ENCODE measurements at regions not wholly inside any gene's neighbourhood (a gene's known extent, or its start where the extent isn't known, plus 50 kb on each side); places are given as distances from the start of the nearest gene placed in this dataset.

GRCh38 chr15:62894322-62895085, 148.0 kb upstream of the TPM1 start:
- H3K9me3 ChIP-seq (ENCODE audit: low read length) = no peaks in the 10 kb centered on the region
- H3K4me3 ChIP-seq (ENCODE audit: low read length) = no peak overlapping the region
- H3K27me3 ChIP-seq (ENCODE audit: insufficient read depth, low read depth, low read length) = no peaks in the 10 kb centered on the region
- TF ChIP-seq EP300 (conservative IDR thresholded peaks at IDR 0.05; ENCODE audit: poor library complexity, severe bottlenecking) = no peak
- TF ChIP-seq CTCF (IDR thresholded peaks at IDR 0.05; ENCODE audit: poor library complexity, severe bottlenecking) = no peak
- no peak for TF ChIP-seq TAF1 (IDR thresholded peaks at IDR 0.05; ENCODE audit: low read depth)
- TF ChIP-seq RAD21 (conservative IDR thresholded peaks at IDR 0.05) = no peak
- TF ChIP-seq SMC3 (conservative IDR thresholded peaks at IDR 0.05; ENCODE audit: poor library complexity) = no peak
- TF ChIP-seq MXI1 (conservative IDR thresholded peaks at IDR 0.05; ENCODE audit: poor library complexity, severe bottlenecking) = no peak
- TF ChIP-seq EZH2 (IDR thresholded peaks at IDR 0.05; ENCODE audit: borderline replicate concordance, insufficient read depth, low read length, poor library complexity, severe bottlenecking) = no peak
- H4K20me1 ChIP-seq (ENCODE audit: insufficient read depth) = no peaks in the 10 kb centered on the region
- H3F3A ChIP-seq (ENCODE audit: insufficient read depth, low read length, poor library complexity, severe bottlenecking) = no peaks in the 10 kb centered on the region
- H3K4me2 ChIP-seq (ENCODE audit: low read length) = no peak overlapping the region
- H3K9me2 ChIP-seq (ENCODE audit: insufficient read depth, low read length) = no peaks in the 10 kb centered on the region
- no peak overlapping the region for H3K27ac ChIP-seq (ENCODE audit: low read length)
- H3K9ac ChIP-seq (ENCODE audit: low read length) = no peak overlapping the region
- no peaks in the 10 kb centered on the region for H3K79me2 ChIP-seq (replicated peaks; ENCODE audit: insufficient read depth, low read length)
- no peak overlapping the region for H2AFZ ChIP-seq (ENCODE audit: low read depth, low read length)
- H3K36me3 ChIP-seq (ENCODE audit: insufficient read depth, low read length) = no peaks in the 10 kb centered on the region

GRCh38 chr15:62895139-62895866, 147.2 kb upstream of the TPM1 start:
- no peaks in the 10 kb centered on the region for H3K36me3 ChIP-seq (ENCODE audit: insufficient read depth, low read length)
- H3K9ac ChIP-seq (ENCODE audit: low read length) = no peak overlapping the region
- no peak overlapping the region for H3K27ac ChIP-seq (ENCODE audit: low read length)
- no peak overlapping the region for H3K4me3 ChIP-seq (ENCODE audit: low read length)
- H3F3A ChIP-seq (ENCODE audit: insufficient read depth, low read length, poor library complexity, severe bottlenecking) = no peaks in the 10 kb centered on the region
- H4K20me1 ChIP-seq (ENCODE audit: insufficient read depth) = no peaks in the 10 kb centered on the region
- H3K27me3 ChIP-seq (ENCODE audit: insufficient read depth, low read depth, low read length) = no peaks in the 10 kb centered on the region
- no peaks in the 10 kb centered on the region for H3K79me2 ChIP-seq (replicated peaks; ENCODE audit: insufficient read depth, low read length)
- H3K4me2 ChIP-seq (ENCODE audit: low read length) = no peak overlapping the region
- no peak overlapping the region for H2AFZ ChIP-seq (ENCODE audit: low read depth, low read length)
- TF ChIP-seq TAF1 (IDR thresholded peaks at IDR 0.05; ENCODE audit: low read depth) (no peak), SMC3 (conservative IDR thresholded peaks at IDR 0.05; ENCODE audit: poor library complexity) (no peak), EP300 (conservative IDR thresholded peaks at IDR 0.05; ENCODE audit: poor library complexity, severe bottlenecking) (no peak), MXI1 (conservative IDR thresholded peaks at IDR 0.05; ENCODE audit: poor library complexity, severe bottlenecking) (no peak), CTCF (IDR thresholded peaks at IDR 0.05; ENCODE audit: poor library complexity, severe bottlenecking) (no peak), REST (IDR thresholded peaks at IDR 0.05; ENCODE audit: borderline replicate concordance) (no peak), POLR2AphosphoS5 (IDR thresholded peaks at IDR 0.05) (no peak), EZH2 (IDR thresholded peaks at IDR 0.05; ENCODE audit: borderline replicate concordance, insufficient read depth, low read length, poor library complexity, severe bottlenecking) (no peak), RAD21 (conservative IDR thresholded peaks at IDR 0.05) (no peak)
- no peaks in the 10 kb centered on the region for H3K9me2 ChIP-seq (ENCODE audit: insufficient read depth, low read length)
- no peaks in the 10 kb centered on the region for H3K9me3 ChIP-seq (ENCODE audit: low read length)
